ENCODE measurements at regions not wholly inside any gene's neighbourhood (a gene's known extent, or its start where the extent isn't known, plus 50 kb on each side); places are given as distances from the start of the nearest gene placed in this dataset.

DNA sequence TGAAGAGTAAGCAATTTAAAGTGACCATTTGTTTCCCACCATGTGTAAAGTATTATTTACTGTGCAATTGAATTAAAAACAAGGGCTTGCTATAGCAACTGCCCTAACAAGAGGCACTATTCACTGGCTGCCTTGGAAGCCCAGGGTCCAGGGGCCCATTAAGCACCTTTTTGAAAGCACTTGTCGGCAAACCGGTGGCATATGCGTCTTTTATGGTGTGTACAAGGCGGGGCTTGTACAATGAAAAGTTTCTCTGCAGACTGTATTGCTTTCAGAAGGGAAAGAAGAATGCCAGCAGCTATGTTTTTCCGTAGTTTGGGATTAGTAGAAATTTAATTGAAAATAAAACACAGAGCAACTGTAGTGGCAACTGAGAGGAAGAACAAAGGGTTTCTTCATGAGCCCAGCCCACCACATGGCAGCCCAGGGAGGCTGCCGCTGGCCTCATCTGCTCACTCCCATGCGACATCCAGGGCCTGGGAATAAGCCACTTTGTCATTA is 279.5 kb upstream of the PARD3B start:
- no peak for DNase-seq (ENCODE audit: low read depth in 3 of 3)

- no peak for DNase-seq (ENCODE audit: low read depth in 3 of 3)
Measured at GRCh38 chr2:204268458-204268857, 276.8 kb upstream of the PARD3B start.

DNA sequence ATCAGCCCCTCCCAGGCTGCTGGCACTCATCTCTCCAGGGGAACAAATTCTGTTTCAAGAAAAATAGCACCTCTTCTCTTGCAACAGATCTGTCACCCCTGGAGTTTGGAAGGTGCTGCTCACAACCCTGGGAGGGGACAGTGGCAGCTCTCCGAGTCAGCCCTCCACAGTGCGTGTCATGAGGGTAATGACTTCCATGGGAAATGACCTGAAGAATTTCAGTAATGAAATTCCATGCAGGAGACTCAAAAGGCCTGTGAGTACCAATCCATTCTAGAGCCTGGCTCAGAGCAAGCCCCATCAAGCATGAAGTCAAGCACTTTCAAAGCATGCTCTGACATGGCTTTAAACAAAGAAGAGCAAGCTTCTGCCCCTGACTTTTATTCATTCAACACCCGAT is 276.3 kb upstream of the PARD3B start:
- no peak for DNase-seq (ENCODE audit: low read depth in 3 of 3)

GRCh38 chr2:204272089-204272488 is 273.2 kb upstream of the PARD3B start:
- no peak for DNase-seq (ENCODE audit: low read depth in 3 of 3)

- no peak for DNase-seq (ENCODE audit: low read depth in 3 of 3)
Measured at GRCh38 chr2:204272610-204273287, 272.5 kb upstream of the PARD3B start.

DNA sequence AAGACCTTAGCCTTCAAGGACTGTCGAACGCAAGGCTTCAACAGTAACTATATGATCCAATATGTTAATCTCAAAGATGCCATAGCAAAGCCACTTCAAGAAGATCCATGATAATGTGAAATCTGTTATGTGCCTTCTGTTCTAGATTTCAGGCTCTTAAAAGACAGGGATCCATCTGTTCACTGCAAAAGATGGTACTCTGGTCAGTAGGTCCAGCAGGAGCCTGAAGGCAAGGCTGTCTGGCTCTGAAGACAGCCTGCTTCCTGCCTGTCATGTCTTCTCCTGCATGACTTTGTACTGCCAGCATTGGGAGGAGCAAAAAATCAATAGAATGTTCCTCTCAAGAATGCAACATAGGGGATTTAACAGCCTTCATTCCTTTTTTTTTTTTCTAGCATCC is 270.8 kb upstream of the PARD3B start:
- DNase-seq (ENCODE audit: low read depth in 3 of 3) = no peak

- DNase-seq (ENCODE audit: low read depth in 3 of 3) = no peak
Measured at GRCh38 chr2:204274991-204275390, 270.3 kb upstream of the PARD3B start.

DNA sequence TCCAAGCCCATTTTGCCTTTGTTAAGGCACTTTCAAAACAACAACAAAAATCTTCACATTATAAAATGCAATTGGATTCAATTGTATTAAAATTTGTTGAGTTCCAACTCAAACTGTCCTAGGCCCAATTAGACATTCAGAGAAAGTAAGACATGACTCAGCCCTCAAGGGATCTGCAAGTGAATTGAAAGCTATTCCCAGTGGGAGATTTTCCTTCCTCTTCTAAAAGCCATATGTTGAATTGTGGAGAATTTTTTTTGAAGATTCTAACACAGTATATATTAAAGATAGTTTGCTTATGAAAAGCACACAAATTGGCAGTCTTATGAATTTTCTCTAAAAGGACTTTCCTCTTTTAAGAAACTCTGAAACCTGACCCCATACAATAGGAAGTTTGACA is 268.0 kb upstream of the PARD3B start:
- DNase-seq (ENCODE audit: low read depth in 3 of 3) = no peak

GRCh38 chr2:204278454-204278853 is 266.8 kb upstream of the PARD3B start:
- no peak for DNase-seq (ENCODE audit: low read depth in 3 of 3)

- no peak for DNase-seq (ENCODE audit: low read depth in 3 of 3)
Measured at GRCh38 chr2:204279819-204280218, 265.5 kb upstream of the PARD3B start.

- DNase-seq (ENCODE audit: low read depth in 3 of 3) = no peak
Measured at GRCh38 chr2:204280262-204280668, 265.0 kb upstream of the PARD3B start.

GRCh38 chr2:204282081-204282480 is 263.2 kb upstream of the PARD3B start:
- DNase-seq (ENCODE audit: low read depth in 3 of 3) = no peak

GRCh38 chr2:204282525-204282924 is 262.8 kb upstream of the PARD3B start:
- DNase-seq (ENCODE audit: low read depth in 3 of 3) = no peak

DNA sequence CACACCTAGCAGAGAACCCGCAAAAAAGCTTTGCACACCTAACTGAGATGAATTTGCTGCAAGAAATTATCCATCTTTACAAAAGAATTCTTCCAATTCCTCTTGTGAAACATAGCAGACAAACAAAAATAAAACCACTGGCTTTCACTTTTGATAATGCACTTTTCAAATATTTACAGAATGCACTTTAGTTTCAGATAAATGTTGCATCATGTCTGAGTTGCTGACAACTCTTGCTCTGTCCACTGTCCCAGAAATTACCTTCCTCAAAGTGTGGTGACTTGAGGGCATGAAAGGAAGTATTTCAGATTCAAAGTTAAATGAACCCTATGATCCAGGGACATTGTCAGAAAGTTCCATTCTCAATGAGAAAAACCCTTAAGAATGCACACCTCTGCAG is 256.2 kb upstream of the PARD3B start:
- no peak for DNase-seq (ENCODE audit: low read depth in 3 of 3)

- DNase-seq (ENCODE audit: low read depth in 3 of 3) = no peak
Measured at GRCh38 chr2:204292439-204292838, 252.8 kb upstream of the PARD3B start.

DNA sequence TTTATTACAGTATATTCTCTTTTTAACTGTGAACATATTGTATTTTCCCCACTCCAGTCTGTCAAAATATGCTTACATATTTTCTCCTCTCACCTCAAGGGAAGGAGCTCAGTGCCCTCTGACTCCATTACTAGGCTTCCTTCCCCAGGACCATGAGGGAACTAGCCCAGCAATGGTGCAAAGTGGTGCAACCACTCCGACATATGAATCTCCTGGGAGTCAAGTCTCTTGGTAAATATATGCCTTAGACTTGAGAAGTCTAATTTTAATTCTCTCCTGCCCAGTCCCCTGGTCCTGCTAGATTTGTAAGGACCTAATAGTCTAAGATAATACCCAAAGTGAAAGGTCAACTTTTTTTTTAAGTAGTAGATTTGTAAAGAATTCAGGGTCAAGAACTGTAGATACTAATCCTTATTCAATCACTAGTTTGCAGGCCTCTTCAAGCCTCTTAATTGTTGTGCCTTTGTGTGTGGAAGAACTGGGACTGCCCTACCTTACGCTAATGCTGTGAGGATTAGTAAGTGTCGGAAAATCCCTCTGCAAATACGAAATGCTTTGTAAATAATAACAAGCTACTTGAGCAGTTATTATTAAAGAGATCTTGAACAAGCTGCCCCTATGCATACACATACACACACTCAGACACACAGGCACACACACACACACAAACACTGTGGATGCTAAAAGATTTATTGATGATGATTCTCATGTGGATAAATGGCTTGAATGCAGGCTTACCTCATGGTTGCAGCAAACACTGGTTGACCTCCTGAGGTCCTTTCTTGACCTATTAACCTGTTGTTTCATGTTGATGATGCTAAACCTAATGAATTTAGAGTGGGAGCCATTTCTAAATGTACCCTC is 251.2 kb upstream of the PARD3B start:
- no peak for DNase-seq (ENCODE audit: low read depth in 3 of 3)

DNA sequence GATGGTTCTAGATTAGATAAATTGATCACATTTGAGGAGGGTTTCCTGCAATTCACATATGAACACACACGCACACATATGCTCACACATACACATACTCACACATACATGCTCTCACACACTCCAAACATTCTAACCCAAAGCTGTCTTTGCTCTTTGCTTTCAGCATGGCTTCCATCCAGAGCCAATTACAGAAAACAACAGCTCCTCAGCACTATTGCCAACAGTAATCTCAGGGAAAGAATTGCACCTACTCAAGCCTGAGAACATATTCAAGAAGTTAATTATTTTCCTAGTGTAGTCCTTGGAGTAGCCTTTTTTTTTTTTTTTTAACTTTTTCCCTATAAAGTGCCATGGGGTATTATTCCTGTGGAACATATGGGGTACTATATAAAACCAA is 246.9 kb upstream of the PARD3B start:
- no peak for DNase-seq (ENCODE audit: low read depth in 3 of 3)

DNA sequence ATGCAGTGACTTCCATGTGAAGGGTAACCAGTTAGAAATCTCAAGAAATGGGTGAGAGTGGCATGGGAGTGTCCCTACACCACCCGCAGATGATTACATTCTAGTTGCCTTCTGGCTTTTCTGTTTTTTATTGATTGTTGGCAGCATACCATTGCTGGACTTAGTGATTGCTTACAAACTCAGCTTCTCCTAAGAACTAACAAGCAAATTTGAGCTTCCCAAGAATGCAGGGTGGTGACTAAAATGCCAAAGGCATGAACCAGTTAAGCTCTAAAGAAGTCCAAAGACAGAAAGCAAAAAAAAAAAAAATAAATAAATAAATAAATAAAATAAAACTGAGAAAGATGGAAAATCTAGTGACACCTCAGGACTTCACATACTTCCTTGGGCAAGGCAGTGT is 245.5 kb upstream of the PARD3B start:
- DNase-seq (ENCODE audit: low read depth in 3 of 3) = no peak

GRCh38 chr2:204306667-204307066 is 238.6 kb upstream of the PARD3B start:
- no peak for DNase-seq (ENCODE audit: low read depth in 3 of 3)

- no peak for DNase-seq (ENCODE audit: low read depth in 3 of 3)
Measured at GRCh38 chr2:204312105-204312504, 233.2 kb upstream of the PARD3B start.

DNA sequence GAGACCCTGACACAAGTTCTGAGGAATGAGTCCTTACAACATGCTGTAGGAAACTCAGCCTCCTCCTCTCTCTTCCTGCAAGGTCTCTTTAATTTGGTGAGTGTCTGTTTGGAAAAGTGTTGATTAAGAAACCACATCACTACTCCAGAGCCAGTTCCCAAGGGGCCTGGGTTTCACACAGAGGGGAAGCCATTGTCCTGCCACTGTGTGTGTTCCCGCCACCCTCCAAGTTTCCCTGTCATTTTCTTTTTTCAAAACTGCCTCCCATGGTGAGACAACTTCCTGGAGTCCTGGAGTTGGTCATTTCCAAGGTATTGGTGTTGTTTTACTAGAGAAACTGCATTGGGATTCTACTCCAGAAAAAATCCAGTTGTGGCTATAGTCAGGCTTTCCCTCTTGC is 232.0 kb upstream of the PARD3B start:
- DNase-seq (ENCODE audit: low read depth in 3 of 3) = no peak

DNA sequence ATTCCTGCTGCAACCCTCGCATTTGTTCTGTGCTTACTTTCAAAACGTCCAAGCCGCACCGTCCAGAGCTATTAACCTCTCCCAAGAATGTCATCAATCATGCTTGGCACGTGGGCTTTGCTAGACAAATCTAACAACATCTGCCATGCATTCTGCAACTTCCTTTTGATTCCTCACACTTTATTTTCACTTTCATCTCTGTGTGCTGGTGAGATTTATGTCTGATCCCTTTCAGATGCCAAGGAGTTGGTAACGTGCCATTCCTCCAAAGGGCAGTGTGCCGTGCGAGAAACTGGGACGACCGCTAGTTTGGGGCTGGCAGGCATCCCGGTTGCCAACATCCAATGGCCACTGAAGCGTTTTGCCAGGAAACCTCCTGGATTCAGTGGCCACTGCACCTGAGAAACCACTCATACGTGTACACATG is 230.0 kb upstream of the PARD3B start:
- DNase-seq (ENCODE audit: low read depth in 3 of 3) = no peak

DNA sequence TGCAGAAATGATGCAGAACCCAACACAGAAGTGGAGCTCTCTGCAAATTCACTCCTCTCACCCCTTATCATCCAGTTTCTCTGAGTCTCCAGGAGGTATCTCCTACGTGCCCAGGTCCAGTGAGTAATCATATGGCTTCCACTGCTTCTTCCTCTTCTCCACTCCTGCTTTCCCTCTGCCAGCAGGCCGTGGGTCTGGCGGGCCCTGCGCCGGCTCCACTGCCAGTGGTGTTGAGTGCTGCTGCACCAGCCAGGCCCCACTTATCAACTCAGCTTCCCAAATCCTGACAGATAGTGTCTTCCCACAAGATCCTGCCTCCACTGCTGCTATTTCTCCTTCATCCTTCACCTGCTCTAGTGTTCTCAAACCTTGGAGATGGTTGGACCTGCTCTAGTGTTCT is 227.6 kb upstream of the PARD3B start:
- DNase-seq (ENCODE audit: low read depth in 3 of 3) = no peak
